Vagina (tissue), 2 donors: ENCODE measurements at regions not wholly inside any gene's neighbourhood (a gene's known extent, or its start where the extent isn't known, plus 50 kb on each side); places are given as distances from the start of the nearest gene placed in this dataset.

Experiments
- CTCF ChIP-seq, 3 experiments: fragments of 450-650 bp in 2 of 3; fragments of 200-600 bp in 1 of 3; sonication (generic) in 1 of 3; IDR thresholded peaks; one replicate each; pipeline ENCODE4 v1.5.1; 2017 to 2019; ENCODE audit warnings: antibody characterized with exemption in 3 of 3, mild to moderate bottlenecking in 2 of 3, moderate library complexity in 2 of 3
- POLR2A ChIP-seq, 2 donors: fragments of 450-650 bp; IDR thresholded peaks; one replicate each; pipeline ENCODE4 v1.6.1; 2017; ENCODE audit warnings: antibody characterized with exemption in 2 of 2, mild to moderate bottlenecking in 2 of 2, moderate library complexity in 2 of 2
- POLR2AphosphoS5 ChIP-seq, 2 donors: sonication (generic); formaldehyde crosslinking; IDR thresholded peaks; one replicate each; pipeline ENCODE4 v1.9.0; 2017; ENCODE audit warnings: antibody characterized with exemption in 2 of 2, mild to moderate bottlenecking in 2 of 2, low read depth in 1 of 2; ENCODE audit not compliant: insufficient read depth in 1 of 2

GRCh38 chr13:49855930-49856329 is 63.4 kb upstream of the KPNA3 start:
- TF ChIP-seq POLR2A (IDR thresholded peaks at IDR 0.05) (no peak), CTCF (IDR thresholded peaks at IDR 0.05) (no peak), POLR2AphosphoS5 (IDR thresholded peaks at IDR 0.05; ENCODE audit: insufficient read depth in 1 of 2, low read depth in 1 of 2) (no peak)
